ENCODE measurements at regions not wholly inside any gene's neighbourhood (a gene's known extent, or its start where the extent isn't known, plus 50 kb on each side); places are given as distances from the start of the nearest gene placed in this dataset.

DNA sequence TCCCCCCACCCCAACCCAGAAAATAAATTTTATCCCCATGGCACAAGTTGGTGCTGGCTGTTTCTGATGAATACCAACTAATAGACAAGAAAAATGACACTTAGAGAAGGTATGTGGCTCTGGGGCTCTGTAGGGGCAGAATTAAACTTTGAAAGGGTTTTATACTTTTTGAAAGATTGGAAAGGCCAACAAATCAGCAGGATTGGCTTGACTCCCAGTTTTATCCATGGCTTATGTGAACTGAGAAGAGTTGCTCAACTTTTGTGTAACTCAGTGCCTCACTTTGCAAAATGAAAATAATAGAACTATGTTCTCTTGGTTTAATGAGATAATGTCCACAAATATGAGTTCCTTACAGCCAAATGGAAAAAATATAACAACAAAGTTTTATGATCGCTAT is 288.9 kb upstream of the KIF2A start:
- no peak for DNase-seq (ENCODE audit: low read depth)

DNA sequence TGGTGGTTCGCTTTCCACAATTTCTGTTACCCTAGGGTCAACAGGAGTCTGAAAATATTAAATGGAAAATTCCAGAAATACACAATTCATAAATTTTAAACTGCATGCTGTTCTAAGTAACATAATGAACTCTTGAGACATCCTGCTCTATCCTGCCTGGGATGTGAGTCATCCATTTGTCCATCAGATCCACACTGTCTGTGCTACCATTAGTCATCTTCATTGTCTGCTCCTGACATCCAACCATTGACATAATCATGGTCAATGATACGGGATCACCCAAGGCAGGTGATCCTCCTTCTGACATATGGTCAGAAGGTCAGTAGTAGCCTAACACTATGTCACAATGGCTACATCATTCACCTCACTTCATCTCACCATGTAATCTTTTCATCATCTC is 276.7 kb upstream of the KIF2A start:
- DNase-seq (ENCODE audit: low read depth) = peak; percentile 28

DNA sequence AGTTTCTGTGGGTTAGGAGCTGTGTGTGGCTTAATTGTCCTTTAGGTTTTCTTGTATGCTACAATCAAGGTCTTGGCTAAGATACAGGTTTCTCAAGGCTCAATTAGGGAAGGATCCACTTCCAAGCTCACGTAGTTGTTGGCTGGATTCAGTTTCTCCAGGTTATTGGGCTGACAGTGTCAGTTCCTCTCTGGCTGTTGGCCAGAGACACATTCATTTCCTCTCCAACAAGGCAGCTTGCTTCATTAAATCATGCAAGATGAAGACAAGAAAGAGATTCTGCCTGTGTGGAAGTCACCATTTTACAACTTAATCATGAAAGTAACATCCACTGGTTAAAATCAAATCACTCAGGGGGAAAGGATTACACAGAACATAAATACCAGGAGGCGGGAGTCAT is 275.7 kb upstream of the KIF2A start:
- no peak for DNase-seq (ENCODE audit: low read depth)

DNA sequence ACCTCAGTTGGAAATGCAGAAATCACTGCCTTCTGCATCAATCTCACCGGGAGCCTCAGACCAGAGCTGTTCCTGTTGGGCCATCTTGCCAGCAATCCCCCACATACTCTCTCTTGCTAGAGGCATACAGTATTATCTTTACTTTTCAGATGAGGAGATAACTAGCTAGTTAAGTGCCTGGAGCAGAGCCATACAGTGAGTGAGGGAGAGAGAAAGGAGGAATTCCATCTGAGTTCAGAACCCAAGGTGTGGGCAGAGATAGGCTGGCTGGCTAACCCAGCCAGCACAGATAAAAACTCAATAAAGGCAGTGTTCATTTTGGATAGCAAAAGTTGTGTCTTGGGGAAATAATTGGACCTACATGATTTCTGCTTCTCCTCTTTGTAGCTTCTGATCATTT is 268.0 kb upstream of the KIF2A start:
- no peak for DNase-seq (ENCODE audit: low read depth)

DNA sequence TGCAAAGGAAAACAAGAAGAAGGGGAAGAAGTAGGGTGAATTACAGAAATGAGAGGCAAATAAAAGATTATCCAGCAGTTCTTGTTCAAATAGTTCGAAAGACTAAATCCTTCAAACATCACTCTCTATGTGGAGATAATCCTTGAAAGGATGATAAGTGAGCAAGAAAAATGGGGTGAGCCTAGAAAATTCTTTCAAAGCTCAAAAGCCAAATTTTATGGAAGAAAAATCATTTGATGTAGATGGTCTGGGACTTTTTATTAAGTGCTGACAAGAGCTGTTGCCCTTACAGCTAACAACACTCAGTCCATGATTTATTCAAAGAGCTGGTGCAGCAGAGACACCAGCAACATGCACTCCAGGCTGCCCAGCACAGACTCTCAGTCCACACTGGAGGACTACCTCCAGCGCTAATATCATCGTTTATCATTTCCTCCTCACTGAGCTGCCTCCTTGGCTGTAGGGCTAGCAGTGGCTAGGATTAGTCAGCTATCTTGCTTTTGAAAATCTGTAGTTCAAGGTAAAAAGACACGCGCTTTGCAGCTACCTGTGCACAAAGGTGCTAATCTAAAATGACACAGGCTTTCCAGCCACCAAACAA is 264.8 kb upstream of the KIF2A start:
- DNase-seq (ENCODE audit: low read depth) = no peak

DNA sequence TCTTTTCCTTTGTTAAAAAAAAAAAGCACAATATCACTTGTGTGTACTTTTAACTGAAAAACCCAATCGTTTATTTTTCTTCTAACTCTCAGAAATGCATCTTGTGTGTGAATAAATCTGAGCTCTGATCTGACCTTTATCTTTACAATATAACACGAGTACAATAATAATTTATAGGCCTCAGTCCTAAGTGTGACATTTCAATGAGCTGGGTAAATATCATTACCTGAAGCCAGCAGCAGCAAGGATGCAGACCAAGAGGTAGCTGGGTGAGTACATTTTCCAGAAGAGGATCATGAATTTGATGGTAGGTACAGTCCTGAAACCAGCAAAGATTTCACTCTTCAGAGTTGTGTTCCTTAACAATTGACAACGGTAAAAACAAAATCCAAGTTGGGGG is 264.0 kb upstream of the KIF2A start:
- no peak for DNase-seq (ENCODE audit: low read depth)

DNA sequence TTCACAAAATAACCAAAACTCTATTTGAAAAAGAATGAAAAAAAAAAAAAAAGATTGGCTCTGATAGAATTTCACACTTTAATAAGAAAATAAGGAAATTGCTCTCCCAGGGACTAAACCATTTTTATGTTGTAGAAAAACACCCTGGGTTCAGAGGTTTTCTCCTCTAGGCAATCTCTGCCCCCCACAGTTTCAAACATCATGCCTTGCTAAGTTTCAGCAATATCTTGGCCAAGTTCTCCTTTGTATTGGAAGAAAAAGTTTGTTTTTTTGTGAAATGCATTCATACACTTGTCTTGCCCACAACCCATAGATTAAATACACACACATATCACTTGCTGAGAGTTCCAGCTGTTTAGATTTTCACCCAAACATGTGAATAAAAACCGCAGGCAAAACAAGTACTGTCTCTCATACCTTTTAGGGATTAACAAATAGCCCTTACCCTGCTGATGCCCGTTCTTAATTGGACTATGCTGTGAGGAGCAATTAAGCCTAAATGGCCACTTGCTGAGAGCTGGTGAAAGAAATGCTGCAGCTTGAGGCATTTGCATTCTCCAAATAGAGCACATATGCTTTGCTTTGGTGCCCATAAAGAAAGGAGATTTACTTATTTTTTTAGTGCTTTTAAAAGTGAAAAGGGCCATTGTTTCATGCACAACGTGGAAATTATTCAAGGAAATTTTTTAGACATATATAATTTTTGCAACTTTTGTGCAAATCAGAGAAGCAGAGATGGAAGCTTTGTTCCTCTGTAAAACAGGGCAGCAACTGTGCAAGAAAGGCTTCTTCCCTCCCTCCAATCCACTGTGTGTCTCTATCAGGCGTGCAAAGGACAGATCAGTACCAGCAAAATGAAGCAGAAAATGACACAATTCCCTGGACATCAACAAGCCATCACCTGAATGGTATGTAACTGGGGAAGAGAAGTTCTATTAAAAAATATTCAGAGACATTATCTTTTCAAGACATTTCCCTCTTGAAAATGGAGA is 262.4 kb upstream of the KIF2A start:
- DNase-seq (ENCODE audit: low read depth) = no peak

DNA sequence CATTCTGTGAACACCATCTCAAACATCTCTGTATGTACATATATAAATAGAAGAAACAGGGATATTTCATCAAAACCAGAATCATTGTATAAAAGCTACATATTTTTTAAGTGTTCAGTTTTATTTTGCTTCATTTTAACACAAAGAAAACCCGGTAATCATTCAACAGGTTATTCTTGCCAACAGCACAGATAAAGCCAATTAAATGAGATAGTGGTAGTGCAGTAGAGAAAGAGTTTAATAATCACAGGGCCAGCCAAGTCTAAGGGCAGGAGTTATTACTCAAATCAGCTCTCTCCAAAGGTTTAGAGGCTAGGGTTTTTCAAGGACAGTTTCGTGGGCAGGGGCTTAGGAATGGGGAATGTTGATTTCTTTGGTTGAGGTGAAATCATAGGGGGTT is 261.0 kb upstream of the KIF2A start:
- no peak for DNase-seq (ENCODE audit: low read depth)

DNA sequence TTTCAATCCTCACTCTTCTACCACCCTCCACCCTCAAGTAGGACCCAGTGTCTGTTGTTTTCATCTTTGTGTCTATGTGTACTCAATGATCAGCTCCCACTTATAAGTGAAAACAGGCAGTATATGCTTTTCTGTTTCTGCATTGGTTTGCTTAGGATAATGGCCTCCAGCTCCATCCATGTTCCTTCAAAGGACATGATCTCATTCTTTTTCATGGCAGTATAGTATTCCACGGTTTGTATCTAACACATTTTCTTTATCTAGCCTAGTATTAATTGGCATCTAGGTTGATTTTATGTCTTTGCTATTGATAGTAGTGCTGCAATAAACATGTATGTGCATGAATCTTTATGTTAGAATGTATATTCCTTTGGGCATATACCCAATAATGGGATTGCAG is 259.8 kb upstream of the KIF2A start:
- no peak for DNase-seq (ENCODE audit: low read depth)

DNA sequence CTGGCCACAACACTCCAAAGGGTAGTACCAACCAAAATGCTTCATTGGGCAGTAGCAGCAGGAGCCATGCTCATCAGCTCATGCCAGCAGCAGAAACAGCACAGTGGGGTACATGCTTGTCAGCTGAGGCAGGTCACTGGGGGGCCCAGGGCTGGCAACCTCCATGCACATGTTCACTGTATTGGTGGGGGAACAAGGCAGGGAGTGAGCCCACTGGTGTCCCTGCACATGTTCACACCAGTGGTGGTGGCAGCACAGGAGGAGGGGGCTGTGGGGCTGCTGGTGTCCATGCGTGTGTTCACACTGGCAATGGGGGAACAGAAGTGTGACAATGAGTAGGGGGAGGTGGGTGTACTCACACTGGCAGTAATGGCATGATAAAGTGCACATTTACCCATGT is 254.3 kb upstream of the KIF2A start:
- DNase-seq (ENCODE audit: low read depth) = no peak

DNA sequence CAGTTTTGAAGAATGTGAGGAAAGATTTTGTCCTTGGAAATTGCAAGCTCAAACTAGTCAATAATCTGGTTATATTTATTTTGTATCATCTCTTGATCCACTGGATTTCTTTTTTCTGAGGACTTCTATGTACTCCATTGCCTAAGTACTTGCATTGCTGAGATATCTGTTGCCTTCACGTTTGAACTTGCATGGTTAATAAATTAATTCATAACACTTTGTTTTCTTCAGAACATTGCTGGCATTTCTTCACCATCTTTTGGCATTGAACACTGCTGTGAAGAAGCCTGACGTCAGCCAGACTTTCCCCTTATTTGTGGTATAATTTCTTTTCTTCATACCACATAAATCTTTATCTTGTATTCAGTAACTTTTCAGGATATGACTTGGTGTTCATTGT is 246.0 kb upstream of the KIF2A start:
- no peak for DNase-seq (ENCODE audit: low read depth)

DNA sequence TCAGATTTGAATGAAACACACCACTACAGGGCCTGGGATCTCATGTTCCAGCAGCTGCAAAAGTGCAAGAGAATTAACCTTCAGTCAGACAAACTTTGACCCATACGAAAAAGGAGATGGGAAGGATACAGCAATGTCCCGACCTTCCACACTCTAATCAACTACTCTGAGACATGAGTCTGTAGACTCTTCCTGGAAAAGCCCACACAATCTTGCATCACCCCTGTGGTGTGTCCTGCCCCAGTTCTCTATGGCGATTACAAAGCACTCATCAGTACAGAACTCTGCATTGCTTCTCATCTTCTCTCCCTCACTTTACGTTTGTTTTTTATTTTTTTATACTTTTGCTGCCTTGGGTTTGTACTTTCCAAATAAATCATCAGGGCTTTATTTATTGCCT is 241.0 kb upstream of the KIF2A start:
- DNase-seq (ENCODE audit: low read depth) = no peak

DNA sequence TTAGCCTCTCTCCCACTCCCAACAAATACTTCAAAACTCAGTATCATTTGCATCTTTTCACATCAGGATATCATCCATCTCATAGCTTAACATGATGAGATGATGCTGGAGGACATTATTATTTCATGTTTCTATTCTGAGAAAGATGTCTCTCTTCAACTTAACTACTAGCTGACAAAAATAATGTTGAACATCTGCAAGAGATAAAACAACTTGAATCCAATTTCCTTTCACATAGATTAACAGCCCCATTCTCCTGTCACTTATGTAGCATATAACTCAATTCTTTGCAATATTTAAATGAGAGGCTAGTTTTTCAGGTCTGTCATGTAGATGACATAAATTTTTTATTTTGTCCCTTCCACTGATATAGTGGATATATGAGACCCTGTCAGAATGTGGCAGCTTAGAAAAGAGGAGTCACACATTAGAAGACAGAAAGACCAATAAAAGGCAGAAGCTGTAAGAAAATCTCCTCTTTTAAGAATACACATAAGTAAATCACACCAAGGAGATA is 239.2 kb upstream of the KIF2A start:
- no peak for DNase-seq (ENCODE audit: low read depth)

DNA sequence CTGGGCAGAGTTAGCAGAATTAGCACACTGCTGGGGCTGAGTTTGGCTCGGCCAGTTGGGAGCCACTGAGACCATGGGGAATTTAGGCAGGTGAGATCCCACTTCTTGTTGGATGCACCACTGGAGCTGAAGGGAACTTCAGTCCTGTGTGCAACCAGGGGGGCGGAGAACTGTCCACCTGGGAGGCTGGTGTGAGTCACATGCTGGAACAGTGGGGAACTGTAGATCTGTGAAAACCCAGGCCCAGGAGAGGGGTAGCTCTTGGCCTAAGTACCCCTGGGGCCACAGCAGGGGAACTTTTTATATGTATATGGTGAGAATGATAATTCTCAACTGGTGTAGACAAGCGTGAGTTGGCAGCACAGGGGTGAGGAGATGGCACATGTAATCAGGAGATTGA is 237.5 kb upstream of the KIF2A start:
- DNase-seq (ENCODE audit: low read depth) = no peak

DNA sequence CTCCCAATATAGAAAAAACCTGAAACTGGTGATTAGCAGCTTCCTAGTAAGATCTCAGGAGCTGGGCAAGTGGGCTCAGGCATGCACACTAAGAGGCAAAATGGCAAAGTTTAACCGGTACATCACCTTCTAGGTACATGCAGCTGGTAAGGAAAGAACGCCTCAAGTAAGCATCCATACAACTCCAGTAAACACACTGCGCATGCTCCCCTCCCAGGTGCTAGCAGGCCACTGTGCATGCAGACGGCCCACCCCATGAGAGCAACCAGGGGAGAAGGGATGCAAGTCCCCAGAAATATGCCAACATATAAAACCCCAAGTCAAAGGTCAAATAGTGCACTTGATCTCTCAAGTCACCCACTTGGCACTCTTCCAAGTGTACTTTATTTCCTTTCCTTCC is 228.6 kb upstream of the KIF2A start:
- DNase-seq (ENCODE audit: low read depth) = no peak

DNA sequence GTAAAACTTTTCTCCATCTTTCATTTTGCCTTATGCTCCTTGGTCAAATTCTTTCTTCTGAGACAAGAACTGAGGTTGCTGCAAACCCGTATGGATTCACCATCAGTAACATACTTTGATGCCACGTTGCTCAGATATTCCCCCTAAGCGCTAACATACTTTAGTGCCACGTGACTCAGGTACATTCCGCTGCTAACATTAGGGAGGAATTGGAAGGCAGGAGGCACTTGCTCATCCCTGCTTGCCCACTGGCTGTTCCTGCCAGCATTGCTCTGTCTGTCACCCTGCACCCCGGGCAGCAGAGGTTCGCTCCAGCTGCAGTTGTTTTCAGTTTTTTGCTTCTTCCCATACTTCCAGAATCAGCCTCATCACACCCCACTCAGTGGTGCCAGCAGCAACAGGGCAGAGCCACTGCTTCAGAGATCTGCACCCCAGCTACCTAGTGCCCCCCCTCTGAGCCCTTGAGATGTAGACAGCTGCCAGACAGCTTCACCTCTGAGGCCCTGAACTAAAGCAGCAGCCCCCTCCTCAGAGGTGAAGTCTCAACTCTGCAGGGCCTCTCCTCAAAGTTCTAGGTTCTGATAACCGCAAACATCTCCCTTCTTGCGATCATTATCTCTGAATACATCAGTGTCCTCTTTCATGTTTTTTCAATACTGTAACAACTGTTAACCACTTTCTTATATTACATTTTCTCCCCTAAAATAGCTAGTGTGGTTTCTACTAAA is 228.0 kb upstream of the KIF2A start:
- DNase-seq (ENCODE audit: low read depth) = peak; percentile 8

DNA sequence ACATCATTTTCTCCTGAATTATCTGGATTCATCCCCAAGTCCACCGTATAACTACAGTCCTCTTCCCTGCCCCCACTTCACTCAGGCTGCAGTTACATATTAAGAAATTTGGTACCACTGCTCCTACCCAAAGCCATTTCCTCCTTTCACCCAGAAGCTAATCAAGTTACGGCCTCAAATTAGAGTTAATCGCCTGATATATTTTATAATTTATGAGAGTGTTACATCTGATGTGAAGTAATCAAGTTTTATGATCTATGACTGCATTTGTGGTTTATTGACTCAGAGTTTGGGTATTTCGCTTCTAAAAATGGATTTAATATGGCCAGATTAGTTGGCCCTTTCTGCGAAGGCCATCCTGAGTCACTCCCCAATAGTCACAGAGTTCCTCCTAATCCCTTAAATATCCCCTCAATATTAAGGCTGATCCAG is 223.6 kb upstream of the KIF2A start:
- DNase-seq (ENCODE audit: low read depth) = peak; percentile 79

DNA sequence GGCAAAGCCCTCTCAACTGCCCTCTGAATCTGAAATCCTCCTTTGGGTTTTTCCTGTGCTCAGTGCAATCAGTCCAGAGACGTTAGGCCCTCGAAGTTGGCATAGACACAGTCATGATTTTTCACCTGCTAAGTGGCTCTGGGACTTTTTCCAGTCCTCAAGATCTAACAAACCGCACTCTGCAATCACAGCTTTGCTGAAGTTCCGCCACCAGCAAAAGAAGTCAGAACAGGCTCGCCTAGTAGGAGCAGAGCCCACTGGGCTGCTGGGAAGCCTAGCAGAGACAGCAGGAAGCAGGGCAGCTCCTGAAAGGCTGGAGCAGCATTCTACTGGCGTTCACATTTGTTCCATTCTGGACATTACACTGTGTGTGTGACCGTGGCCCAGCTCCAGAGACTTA is 222.8 kb upstream of the KIF2A start:
- peak; percentile 62 for DNase-seq (ENCODE audit: low read depth)

DNA sequence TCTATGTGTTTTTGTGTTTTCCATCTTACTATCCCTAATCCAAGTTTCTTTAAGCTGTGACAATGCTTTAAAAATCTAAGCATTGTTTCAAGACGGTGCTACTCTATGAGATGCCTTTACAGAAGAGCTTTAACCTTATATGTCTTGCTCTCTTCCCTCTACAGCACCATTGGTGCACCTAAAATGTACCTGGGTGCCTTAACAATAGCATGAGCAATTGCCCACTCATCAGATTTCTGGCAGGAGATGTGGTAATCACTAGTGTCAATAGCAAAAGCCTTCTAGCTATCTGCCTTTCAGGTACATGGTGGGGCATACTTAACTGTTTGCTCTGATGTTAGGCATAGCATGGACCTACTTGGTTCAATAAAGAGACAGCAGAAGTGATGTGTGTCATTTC is 222.3 kb upstream of the KIF2A start:
- DNase-seq (ENCODE audit: low read depth) = no peak

DNA sequence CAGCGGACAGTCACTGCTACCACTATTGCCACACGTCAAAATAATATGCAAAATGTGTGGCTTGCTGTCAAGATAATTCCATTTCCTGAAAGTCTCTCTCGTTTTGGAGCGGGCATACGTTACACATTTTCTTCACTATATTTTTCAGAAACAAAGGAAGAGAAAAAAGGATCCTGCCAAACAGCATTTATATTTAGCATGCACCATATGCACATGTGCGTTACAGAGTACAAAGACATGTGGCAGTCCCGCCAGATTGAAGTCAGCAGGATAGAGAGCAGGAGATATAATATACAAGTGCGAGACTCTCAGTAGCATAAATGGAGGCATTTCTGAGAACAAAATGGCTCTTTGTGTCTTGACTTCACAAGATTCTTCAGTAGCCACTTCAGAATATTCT is 221.6 kb upstream of the KIF2A start:
- no peak for DNase-seq (ENCODE audit: low read depth)

DNA sequence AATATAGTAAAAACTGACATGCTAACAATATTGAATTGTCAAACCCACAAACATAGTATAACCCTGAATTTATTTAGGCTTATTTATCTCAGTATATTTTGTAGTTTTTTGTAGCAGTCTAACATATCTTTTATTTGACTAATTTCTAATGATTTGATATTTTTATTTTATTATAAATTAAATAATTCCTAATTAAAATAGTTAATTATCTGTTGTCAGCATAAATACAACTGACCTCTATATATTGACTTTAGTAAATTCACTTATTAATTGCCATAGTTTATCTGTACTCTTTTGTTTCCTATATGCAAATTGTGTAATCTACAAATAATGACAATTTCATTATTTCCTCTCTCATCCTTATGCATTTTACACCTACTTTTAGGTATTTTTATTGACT is 215.1 kb upstream of the KIF2A start:
- DNase-seq (ENCODE audit: low read depth) = no peak

DNA sequence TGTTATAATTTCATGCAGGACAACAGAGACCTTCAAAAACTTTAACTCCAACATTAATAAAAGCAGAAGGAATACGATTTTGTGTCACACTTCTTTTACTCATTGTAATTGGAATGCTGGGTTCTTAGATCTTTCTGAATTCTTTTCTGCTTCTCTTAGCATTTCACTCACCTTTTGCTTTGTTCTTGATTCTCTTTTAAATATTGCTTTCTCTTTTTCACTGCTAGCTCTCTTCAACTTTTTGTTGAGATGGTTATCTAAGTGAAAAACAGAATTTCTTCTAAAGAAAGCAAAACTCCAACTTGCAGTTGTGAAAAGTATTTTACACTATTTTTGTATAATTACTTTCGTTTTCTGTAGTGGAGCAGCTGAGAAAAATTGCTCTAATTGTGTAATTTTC is 212.6 kb upstream of the KIF2A start:
- DNase-seq (ENCODE audit: low read depth) = no peak

DNA sequence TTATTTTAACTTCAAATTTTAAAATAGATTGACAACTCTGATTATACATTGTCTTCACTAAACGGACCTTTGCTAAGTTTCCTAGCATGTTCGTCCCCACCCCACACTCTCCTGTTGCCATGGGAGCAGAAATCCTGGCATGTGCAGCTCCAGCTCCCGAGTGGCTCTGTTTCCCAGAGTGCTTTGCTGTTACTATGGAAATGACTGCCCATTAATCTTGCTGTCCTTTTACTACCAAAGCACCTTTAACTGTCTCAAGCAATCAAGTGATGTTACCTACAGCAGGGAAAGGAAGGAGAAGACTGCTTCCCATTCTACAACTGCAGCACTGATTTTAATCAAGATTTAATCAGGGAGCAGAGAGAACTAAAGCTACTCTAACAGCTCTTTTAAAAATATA is 212.0 kb upstream of the KIF2A start:
- peak; percentile 69 for DNase-seq (ENCODE audit: low read depth)

All from M059J (cell line).